HepG2 (cell line): ENCODE measurements at regions not wholly inside any gene's neighbourhood (a gene's known extent, or its start where the extent isn't known, plus 50 kb on each side); places are given as distances from the start of the nearest gene placed in this dataset.

Experiments used
- ATAC-seq: fragments of 200-7000 bp; cut with Tn5 transposase; 3 replicates; pipeline ENCODE4 v1.9.1; 2020; ENCODE audit warnings: mild to moderate bottlenecking, moderate library complexity
- BruUV-seq: library from RNA; stranded (reverse); fragments of 400-500 nt; replicated peaks from 2 replicates; lab custom pipeline; 2021; lab: Mats Ljungman, UMichigan
- CTCF ChIA-PET: fragments of 300-600 bp; formaldehyde crosslinking; extraction: SDS; loops from one replicate; lab custom pipeline; 2021; ENCODE audit warnings: low total read pairs, inconsistent platforms, low intra/inter-chr PET ratio; lab: Yijun Ruan, JAX
- POLR2A ChIA-PET: fragments of 350-600 bp; sonication (Branson Sonifier 250); formaldehyde crosslinking; loops from one replicate; lab custom pipeline; 2020; ENCODE audit warnings: antibody characterized with exemption, inconsistent platforms; lab: Yijun Ruan, JAX
- DNase-seq: peaks from one replicate; pipeline ENCODE4 v3.0.0-alpha.2; 2015; ENCODE audit warnings: low spot score
- FAIRE-seq: peaks from 3 replicates; lab custom pipeline; 2011; peaks lifted over from hg19 to GRCh38; lab: Jason Lieb, UNC
- H2AFZ ChIP-seq: one replicate; pipeline ENCODE4 v1.6.1; 2011; ENCODE audit warnings: low read length, inconsistent platforms
- H3K27ac ChIP-seq: fragments of 300-600 bp; 3 replicates; pipeline ENCODE4 v1.8.0; 2011; ENCODE audit warnings: mixed run types, mild to moderate bottlenecking, mixed read lengths, low read length, inconsistent platforms; ENCODE audit not compliant: insufficient read depth; ENCODE audit errors: extremely low read length
- H3K27me3 ChIP-seq, 2 experiments: fragments of 200-600 bp in 1 of 2; 2 replicates in 1 of 2; 3 replicates in 1 of 2; pipeline versions ENCODE4 v1.6.0 to v1.8.0; 2011; ENCODE audit warnings: low read length in 2 of 2, mild to moderate bottlenecking in 2 of 2, moderate library complexity in 2 of 2, inconsistent platforms in 1 of 2; ENCODE audit not compliant: insufficient read depth in 2 of 2, control insufficient read depth in 1 of 2
- H3K36me3 ChIP-seq, 2 experiments: fragments of 200-600 bp in 1 of 2; replicated peaks in 1 of 2; 2 replicates in 1 of 2; 3 replicates in 1 of 2; pipeline versions ENCODE4 v1.5.1 to v1.8.0; 2011; ENCODE audit warnings: low read length in 2 of 2, inconsistent platforms in 1 of 2; ENCODE audit not compliant: insufficient read depth in 2 of 2, control insufficient read depth in 1 of 2
- H3K4me1 ChIP-seq: 2 replicates; pipeline ENCODE4 v1.5.1; 2012; ENCODE audit warnings: low read length, inconsistent platforms; ENCODE audit not compliant: insufficient read depth
- H3K4me2 ChIP-seq: 2 replicates; pipeline ENCODE4 v1.6.0; 2011; ENCODE audit warnings: low read depth, low read length, inconsistent platforms
- H3K4me3 ChIP-seq, 3 experiments: fragments of 200-600 bp in 1 of 3; sonication (generic), shearing (Covaris generic) in 1 of 3; replicated peaks in 1 of 3; 2 replicates each; pipeline ENCODE4 v1.5.1; 2011 to 2016; ENCODE audit warnings: low read length in 3 of 3, inconsistent platforms in 2 of 3, low read depth in 2 of 3, mild to moderate bottlenecking in 2 of 3, control low read depth in 1 of 3, mixed read lengths in 1 of 3; ENCODE audit not compliant: insufficient read depth in 1 of 3
- H3K79me2 ChIP-seq: one replicate; pipeline ENCODE4 v1.6.1; 2011; ENCODE audit warnings: low read length, inconsistent platforms; ENCODE audit not compliant: insufficient read depth
- H3K9ac ChIP-seq: 2 replicates; pipeline ENCODE4 v1.6.0; 2011; ENCODE audit warnings: mild to moderate bottlenecking, low read depth, low read length, inconsistent platforms; ENCODE audit not compliant: insufficient read depth
- H3K9me3 ChIP-seq: 2 replicates; pipeline ENCODE4 v1.5.1; 2012; ENCODE audit warnings: mild to moderate bottlenecking, low read length
- H4K20me1 ChIP-seq: 2 replicates; pipeline ENCODE4 v1.6.0; 2011; ENCODE audit warnings: inconsistent platforms, mild to moderate bottlenecking, low read length, moderate library complexity; ENCODE audit not compliant: insufficient read depth
- CEBPB ChIP-seq: IDR thresholded peaks from 2 replicates; pipeline ENCODE4 v1.6.1; 2011; ENCODE audit warnings: low read depth, low read length, improper control_type of control experiment, borderline replicate concordance
- HNRNPH1 ChIP-seq: fragments of 200-400 bp; formaldehyde crosslinking; optimal IDR thresholded peaks from 2 replicates; pipeline ENCODE3; 2017; ENCODE audit warnings: mild to moderate bottlenecking, low read depth, low read length
- MEIS1 ChIP-seq: sonication (generic); formaldehyde crosslinking; IDR thresholded peaks from 2 replicates; pipeline ENCODE4 v1.9.0; 2021; ENCODE audit warnings: mild to moderate bottlenecking, missing genetic modification reagents, moderate library complexity, borderline replicate concordance
- WGBS: methylation state at CpG from one replicate; pipeline ENCODE4 v1.1.6; 2017; ENCODE audit warnings: low lambda C conversion rate; 5-methylcytosine and 5-hydroxymethylcytosine counted together
- in situ Hi-C: cut with HindIII; loops from 2 replicates; pipeline ENCODE4 v1.10.0; 2017; ENCODE audit warnings: low pct_unique_long_range_greater_than_20kb; ENCODE audit not compliant: extremely low pct_ligation_motif_present
- intact Hi-C: fragments of 100-400 bp; cut with micrococcal nuclease; formaldehyde crosslinking; loops from one replicate; pipeline ENCODE4 v1.10.0; 2022; ENCODE audit not compliant: unreplicated experiment
- TF ChIP-seq, protein P1 (sequence below): sonication (generic); formaldehyde crosslinking; IDR thresholded peaks from 2 replicates; pipeline ENCODE4 v1.4.0; 2020; ENCODE audit warnings: missing genetic modification reagents

DNA sequence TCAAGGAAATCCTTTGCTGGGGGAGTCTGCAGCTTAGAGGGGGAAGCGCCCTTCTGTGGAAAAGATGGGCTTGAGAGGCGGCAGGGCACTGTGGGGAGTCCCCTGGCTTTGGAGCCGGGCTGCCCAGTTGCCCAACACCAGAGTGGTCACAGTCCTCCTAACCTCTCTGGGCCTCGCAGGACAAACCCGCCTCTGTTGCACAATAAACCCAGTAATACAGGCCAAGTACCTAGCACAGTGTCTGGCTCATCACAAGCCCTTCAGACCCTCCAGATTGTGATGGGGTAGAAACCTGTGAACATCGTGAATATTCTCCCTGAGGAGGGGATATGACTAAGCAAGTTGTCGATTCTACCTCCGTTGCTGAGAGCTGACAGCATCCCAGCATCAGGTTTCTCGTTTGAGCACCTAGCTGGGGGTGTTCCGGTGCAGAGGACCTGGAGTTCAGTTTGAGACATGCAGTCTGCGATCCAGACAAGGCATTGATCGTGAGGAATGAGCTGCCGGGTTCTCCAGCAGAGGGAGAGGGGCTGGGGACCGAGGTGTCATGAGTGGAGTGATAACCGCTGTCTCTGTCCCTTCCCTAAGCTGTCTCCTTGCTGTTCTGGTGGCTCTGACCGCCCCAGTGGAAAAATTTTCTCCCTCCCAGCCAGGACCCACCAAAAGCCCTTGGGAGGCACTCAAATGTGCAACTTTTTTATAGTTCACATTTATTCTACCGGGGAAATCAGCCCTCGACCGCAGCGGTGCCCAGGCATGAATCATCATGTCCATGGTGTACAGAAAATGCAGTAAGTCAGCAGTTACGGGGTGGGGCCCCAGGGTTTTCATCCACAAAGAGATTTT, 161.9 kb downstream of the WSCD1 start:
- Histone ChIP-seq H3K4me3 (no peak overlapping the region), H3K27ac (no peak overlapping the region), H3K4me1 (no peaks in the 10 kb centered on the region), H2AFZ (no peak overlapping the region), H3K4me2 (no peak overlapping the region), H3K27me3 (peaks cover 2 to 21% of the 10 kb centered on the region in 2 experiments; a peak in 3 of 5 replicates), H4K20me1 (no peaks in the 10 kb centered on the region), H3K9ac (no peak overlapping the region), H3K36me3 (no peaks in the 10 kb centered on the region), H3K79me2 (no peaks in the 10 kb centered on the region), H3K9me3 (no peaks in the 10 kb centered on the region)
- BruUV-seq, result no TSS peak
- no peak for FAIRE-seq
- intact Hi-C loops (no loop called here), in situ Hi-C loops (no loop called here)
- no peak for ATAC-seq
- 28% methylated on average over 10 of the region's 21 CpGs for WGBS
- TF ChIP-seq, protein P1, sequence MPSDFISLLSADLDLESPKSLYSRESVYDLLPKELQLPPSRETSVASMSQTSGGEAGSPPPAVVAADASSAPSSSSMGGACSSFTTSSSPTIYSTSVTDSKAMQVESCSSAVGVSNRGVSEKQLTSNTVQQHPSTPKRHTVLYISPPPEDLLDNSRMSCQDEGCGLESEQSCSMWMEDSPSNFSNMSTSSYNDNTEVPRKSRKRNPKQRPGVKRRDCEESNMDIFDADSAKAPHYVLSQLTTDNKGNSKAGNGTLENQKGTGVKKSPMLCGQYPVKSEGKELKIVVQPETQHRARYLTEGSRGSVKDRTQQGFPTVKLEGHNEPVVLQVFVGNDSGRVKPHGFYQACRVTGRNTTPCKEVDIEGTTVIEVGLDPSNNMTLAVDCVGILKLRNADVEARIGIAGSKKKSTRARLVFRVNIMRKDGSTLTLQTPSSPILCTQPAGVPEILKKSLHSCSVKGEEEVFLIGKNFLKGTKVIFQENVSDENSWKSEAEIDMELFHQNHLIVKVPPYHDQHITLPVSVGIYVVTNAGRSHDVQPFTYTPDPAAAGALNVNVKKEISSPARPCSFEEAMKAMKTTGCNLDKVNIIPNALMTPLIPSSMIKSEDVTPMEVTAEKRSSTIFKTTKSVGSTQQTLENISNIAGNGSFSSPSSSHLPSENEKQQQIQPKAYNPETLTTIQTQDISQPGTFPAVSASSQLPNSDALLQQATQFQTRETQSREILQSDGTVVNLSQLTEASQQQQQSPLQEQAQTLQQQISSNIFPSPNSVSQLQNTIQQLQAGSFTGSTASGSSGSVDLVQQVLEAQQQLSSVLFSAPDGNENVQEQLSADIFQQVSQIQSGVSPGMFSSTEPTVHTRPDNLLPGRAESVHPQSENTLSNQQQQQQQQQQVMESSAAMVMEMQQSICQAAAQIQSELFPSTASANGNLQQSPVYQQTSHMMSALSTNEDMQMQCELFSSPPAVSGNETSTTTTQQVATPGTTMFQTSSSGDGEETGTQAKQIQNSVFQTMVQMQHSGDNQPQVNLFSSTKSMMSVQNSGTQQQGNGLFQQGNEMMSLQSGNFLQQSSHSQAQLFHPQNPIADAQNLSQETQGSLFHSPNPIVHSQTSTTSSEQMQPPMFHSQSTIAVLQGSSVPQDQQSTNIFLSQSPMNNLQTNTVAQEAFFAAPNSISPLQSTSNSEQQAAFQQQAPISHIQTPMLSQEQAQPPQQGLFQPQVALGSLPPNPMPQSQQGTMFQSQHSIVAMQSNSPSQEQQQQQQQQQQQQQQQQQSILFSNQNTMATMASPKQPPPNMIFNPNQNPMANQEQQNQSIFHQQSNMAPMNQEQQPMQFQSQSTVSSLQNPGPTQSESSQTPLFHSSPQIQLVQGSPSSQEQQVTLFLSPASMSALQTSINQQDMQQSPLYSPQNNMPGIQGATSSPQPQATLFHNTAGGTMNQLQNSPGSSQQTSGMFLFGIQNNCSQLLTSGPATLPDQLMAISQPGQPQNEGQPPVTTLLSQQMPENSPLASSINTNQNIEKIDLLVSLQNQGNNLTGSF (CRISPR knock-in tag), result no peak
- no peak for TF ChIP-seq HNRNPH1
- 0 out of 2 replicates have a peak, but pooled peaks have one; percentile 26 for TF ChIP-seq CEBPB
- TF ChIP-seq MEIS1 (CRISPR knock-in tag), result no peak
- ChIA-PET POLR2A (no interaction called here), CTCF (no interaction called here)
- no peak for DNase-seq
